ENCODE measurements at regions not wholly inside any gene's neighbourhood (a gene's known extent, or its start where the extent isn't known, plus 50 kb on each side); places are given as distances from the start of the nearest gene placed in this dataset.
"Not testable (repeated sequence)": the region's sequence is repeated elsewhere in the genome, so short reads cannot be mapped to it uniquely, and the experiment has no call there.

DNA sequence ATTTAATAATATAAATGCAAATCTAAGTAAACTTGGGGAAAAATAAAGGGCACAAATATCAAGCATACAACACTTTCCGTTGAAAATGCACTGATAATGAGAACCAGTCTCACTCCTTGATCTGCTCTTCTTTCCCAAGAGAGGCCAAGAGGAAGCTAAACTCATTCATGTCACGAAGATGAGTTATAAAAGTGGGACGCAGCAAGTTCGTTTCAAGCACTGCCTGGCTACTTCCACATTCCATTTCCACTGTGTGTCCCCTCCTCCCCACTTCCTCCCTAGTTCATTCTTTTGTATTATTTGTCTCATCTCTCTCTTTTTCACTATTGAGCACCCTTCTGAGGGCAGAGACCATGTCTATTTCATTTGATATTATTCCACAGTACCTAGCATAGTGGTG lies 158.1 kb downstream of the SLC24A2 start:
- DNase-seq (ENCODE audit: low read depth), result no peak
- H3K4me3 ChIP-seq (ENCODE audit: low read length), result no peak overlapping the region
- TF ChIP-seq, protein P1, sequence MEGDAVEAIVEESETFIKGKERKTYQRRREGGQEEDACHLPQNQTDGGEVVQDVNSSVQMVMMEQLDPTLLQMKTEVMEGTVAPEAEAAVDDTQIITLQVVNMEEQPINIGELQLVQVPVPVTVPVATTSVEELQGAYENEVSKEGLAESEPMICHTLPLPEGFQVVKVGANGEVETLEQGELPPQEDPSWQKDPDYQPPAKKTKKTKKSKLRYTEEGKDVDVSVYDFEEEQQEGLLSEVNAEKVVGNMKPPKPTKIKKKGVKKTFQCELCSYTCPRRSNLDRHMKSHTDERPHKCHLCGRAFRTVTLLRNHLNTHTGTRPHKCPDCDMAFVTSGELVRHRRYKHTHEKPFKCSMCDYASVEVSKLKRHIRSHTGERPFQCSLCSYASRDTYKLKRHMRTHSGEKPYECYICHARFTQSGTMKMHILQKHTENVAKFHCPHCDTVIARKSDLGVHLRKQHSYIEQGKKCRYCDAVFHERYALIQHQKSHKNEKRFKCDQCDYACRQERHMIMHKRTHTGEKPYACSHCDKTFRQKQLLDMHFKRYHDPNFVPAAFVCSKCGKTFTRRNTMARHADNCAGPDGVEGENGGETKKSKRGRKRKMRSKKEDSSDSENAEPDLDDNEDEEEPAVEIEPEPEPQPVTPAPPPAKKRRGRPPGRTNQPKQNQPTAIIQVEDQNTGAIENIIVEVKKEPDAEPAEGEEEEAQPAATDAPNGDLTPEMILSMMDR (conservative IDR thresholded peaks at IDR 0.05; ENCODE audit: low read depth, low read length), result no peak

DNA sequence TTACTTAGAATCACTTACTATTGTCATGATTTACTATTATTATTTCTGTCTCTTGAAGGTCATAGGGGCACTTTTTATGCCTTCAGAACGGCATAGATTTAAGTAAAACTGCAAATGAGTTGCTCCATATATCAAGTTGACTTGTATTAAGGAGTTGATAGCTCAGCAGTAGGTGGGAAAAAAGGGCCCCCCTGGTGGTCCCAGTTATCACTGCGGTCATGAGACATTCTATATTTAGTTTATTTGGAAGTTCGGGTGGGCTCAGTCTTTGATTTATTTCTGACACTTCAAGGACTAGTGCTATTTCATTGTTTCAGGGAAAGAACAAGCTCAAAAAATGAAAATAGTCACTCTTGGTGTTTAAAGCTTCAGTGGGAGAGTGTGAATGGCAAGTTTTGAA lies 159.3 kb downstream of the SLC24A2 start:
- DNase-seq (ENCODE audit: low read depth), result no peak
- no peak overlapping the region for H3K4me3 ChIP-seq (ENCODE audit: low read length)
- TF ChIP-seq, protein P1 (conservative IDR thresholded peaks at IDR 0.05; ENCODE audit: low read depth, low read length), result peak; percentile 24

- not testable (repeated sequence) for H3K4me3 ChIP-seq (ENCODE audit: low read length); DNase-seq (ENCODE audit: low read depth)
These were observed 163.4 kb downstream of the SLC24A2 start for GRCh38 chr9:19625426-19625825.

DNA sequence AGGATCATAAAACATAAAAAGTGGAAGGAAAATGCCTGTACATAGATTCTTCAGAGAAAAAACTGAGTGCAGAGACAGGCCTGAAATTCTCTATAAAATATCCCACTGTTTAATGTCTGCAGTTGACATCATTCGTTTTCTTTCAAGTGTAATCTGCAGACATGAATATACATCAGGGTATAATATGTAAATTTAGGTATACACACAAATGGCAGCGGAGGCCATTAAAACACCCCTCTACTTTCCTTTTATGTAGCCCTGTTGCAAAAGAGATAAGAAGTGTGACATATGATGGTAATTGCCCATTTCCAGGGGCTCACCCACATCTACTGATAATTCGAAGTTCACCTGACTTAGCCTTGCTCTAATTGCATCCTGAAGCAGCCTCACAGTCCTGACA lies 164.3 kb downstream of the SLC24A2 start:
- DNase-seq (ENCODE audit: low read depth), result no peak
- TF ChIP-seq, protein P1 (conservative IDR thresholded peaks at IDR 0.05; ENCODE audit: low read depth, low read length), result no peak
- no peak overlapping the region for H3K4me3 ChIP-seq (ENCODE audit: low read length)

- TF ChIP-seq, protein P1 (conservative IDR thresholded peaks at IDR 0.05; ENCODE audit: low read depth, low read length), result no peak
- H3K4me3 ChIP-seq (ENCODE audit: low read length), result no peak overlapping the region
- DNase-seq (ENCODE audit: low read depth), result no peak
These were observed 164.9 kb downstream of the SLC24A2 start for GRCh38 chr9:19623941-19624340.

DNA sequence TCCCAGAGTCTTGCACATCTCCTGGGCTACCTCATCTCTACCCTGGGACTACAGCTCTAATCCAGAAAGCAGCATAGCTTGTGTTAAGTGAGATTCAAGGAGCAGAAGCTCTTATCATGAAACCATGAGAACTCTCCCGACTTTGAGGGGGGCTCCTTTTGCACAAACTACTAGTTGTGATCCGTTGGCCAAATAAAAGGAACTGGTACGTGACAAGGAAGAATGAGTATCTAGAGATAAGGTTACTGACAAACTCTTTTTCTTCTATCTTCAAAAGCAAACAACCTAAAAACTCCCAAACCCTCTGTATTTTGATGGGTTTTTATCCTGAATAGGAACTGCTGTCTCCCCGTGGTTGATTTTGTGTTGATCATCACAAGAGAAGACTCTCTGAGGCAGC lies 168.5 kb downstream of the SLC24A2 start:
- TF ChIP-seq, protein P1 (conservative IDR thresholded peaks at IDR 0.05; ENCODE audit: low read depth, low read length), result no peak
- DNase-seq (ENCODE audit: low read depth), result no peak
- H3K4me3 ChIP-seq (ENCODE audit: low read length), result no peak overlapping the region

- no peak overlapping the region for H3K4me3 ChIP-seq (ENCODE audit: low read length)
- TF ChIP-seq, protein P1 (conservative IDR thresholded peaks at IDR 0.05; ENCODE audit: low read depth, low read length), result no peak
- DNase-seq (ENCODE audit: low read depth), result no peak
These were observed 169.6 kb downstream of the SLC24A2 start for GRCh38 chr9:19619221-19619620.

GRCh38 chr9:19618816-19619215 lies 170.0 kb downstream of the SLC24A2 start:
- no peak overlapping the region for H3K4me3 ChIP-seq (ENCODE audit: low read length)
- TF ChIP-seq, protein P1 (conservative IDR thresholded peaks at IDR 0.05; ENCODE audit: low read depth, low read length), result no peak
- no peak for DNase-seq (ENCODE audit: low read depth)
